HCT116 (cell line): ENCODE measurements at regions not wholly inside any gene's neighbourhood (a gene's known extent, or its start where the extent isn't known, plus 50 kb on each side); places are given as distances from the start of the nearest gene placed in this dataset.

ENCODE experiments used
- ATAC-seq: fragments of 200-7000 bp; cut with Tn5 transposase; 2 replicates; pipeline ENCODE4 v1.9.1; 2020; ENCODE audit warnings: mild to moderate bottlenecking, moderate library complexity
- BruUV-seq: library from RNA; stranded (reverse); fragments of 400-500 nt; replicated peaks from 2 replicates; lab custom pipeline; 2021; lab: Mats Ljungman, UMichigan
- CTCF ChIA-PET: fragments of 300-600 bp; sonication (Branson Sonifier 250); formaldehyde crosslinking; loops from one replicate; lab custom pipeline; 2021; ENCODE audit warnings: antibody characterized with exemption; lab: Charles Lee
- POLR2A ChIA-PET: fragments of 300-600, 350-600 bp; sonication (Branson Sonifier 250); formaldehyde crosslinking; loops from one replicate; lab custom pipeline; 2021; ENCODE audit warnings: antibody characterized with exemption; lab: Charles Lee
- RAD21 ChIA-PET, 2 experiments: fragments of 300-600 bp; sonication (Branson Sonifier 250); formaldehyde crosslinking; loops; one replicate each; lab custom pipeline; 2023; ENCODE audit warnings: low total read pairs in 2 of 2; ENCODE audit not compliant: uncharacterized antibody in 2 of 2, unreplicated experiment in 2 of 2, low non-redundant PET in 1 of 2; lab: Charles Lee
- DNase-seq: peaks from one replicate; pipeline ENCODE4 v3.0.0-alpha.2; 2010; ENCODE audit warnings: low read depth, low spot score
- H2AFZ ChIP-seq: fragments of 200-600 bp; shearing (Covaris generic), sonication (generic); 2 replicates; pipeline ENCODE4 v1.6.1; 2017; ENCODE audit warnings: low read depth, mixed run types, mixed read lengths, antibody characterized with exemption, low read length; ENCODE audit not compliant: poor library complexity, severe bottlenecking
- H3K27ac ChIP-seq: 2 replicates; pipeline ENCODE4 v1.5.1; 2012; ENCODE audit warnings: low read depth, low read length
- H3K27me3 ChIP-seq: fragments of 200-600 bp; sonication (generic); 2 replicates; pipeline ENCODE4 v1.6.1; 2016; ENCODE audit warnings: mixed run types, low read length, mixed read lengths; ENCODE audit not compliant: insufficient read depth
- H3K36me3 ChIP-seq, 2 experiments: fragments of 200-500 bp in 1 of 2; fragments of 200-600 bp in 1 of 2; sonication (Bioruptor generic) in 1 of 2; sonication (generic) in 1 of 2; 2 replicates each; pipeline versions ENCODE4 v1.5.1 to v1.6.1; 2014 to 2016; ENCODE audit warnings: low read length in 2 of 2, inconsistent platforms in 1 of 2, mixed read lengths in 1 of 2, mixed run types in 1 of 2; ENCODE audit not compliant: insufficient read depth in 2 of 2, control insufficient read depth in 1 of 2
- H3K4me1 ChIP-seq, 2 experiments: fragments of 200-600 bp in 1 of 2; sonication (generic) in 1 of 2; 2 replicates each; pipeline versions ENCODE4 v1.5.1 to v1.6.1; 2012 to 2017; ENCODE audit warnings: low read length in 2 of 2, inconsistent platforms in 1 of 2, mild to moderate bottlenecking in 1 of 2, mixed read lengths in 1 of 2, mixed run types in 1 of 2, moderate library complexity in 1 of 2; ENCODE audit not compliant: insufficient read depth in 2 of 2, control insufficient read depth in 1 of 2
- H3K4me2 ChIP-seq: fragments of 200-600 bp; sonication (generic); 2 replicates; pipeline ENCODE4 v1.6.1; 2017; ENCODE audit warnings: mixed run types, low read length, mixed read lengths
- H3K4me3 ChIP-seq, 2 experiments: fragments of 200-600 bp in 1 of 2; sonication (generic) in 1 of 2; replicated peaks in 1 of 2; 2 replicates each; pipeline ENCODE4 v1.5.1; 2011 to 2016; ENCODE audit warnings: low read length in 2 of 2, control low read depth in 1 of 2, low read depth in 1 of 2, mild to moderate bottlenecking in 1 of 2, mixed read lengths in 1 of 2, mixed run types in 1 of 2
- H3K79me2 ChIP-seq: fragments of 200-600 bp; sonication (generic); 2 replicates; pipeline ENCODE4 v1.6.1; 2017; ENCODE audit warnings: mild to moderate bottlenecking, mixed run types, low read length, moderate library complexity, mixed read lengths; ENCODE audit not compliant: insufficient read depth
- H3K9ac ChIP-seq: fragments of 200-600 bp; sonication (generic); 2 replicates; pipeline ENCODE4 v1.6.1; 2016; ENCODE audit warnings: low read length, mixed read lengths
- H3K9me2 ChIP-seq: fragments of 200-600 bp; sonication (generic), shearing (Covaris generic); 2 replicates; pipeline ENCODE4 v1.6.1; 2017; ENCODE audit warnings: mixed run types, mild to moderate bottlenecking, moderate library complexity; ENCODE audit not compliant: insufficient read depth
- H3K9me3 ChIP-seq, 2 experiments: fragments of 200-500 bp in 1 of 2; fragments of 200-600 bp in 1 of 2; sonication (Bioruptor generic) in 1 of 2; sonication (generic) in 1 of 2; 2 replicates each; pipeline ENCODE4 v1.6.1; 2014 to 2017; ENCODE audit warnings: low read length in 2 of 2, mixed read lengths in 2 of 2, inconsistent platforms in 1 of 2, low read depth in 1 of 2, mild to moderate bottlenecking in 1 of 2, mixed run types in 1 of 2, moderate library complexity in 1 of 2; ENCODE audit not compliant: control insufficient read depth in 1 of 2, insufficient read depth in 1 of 2
- H4K20me1 ChIP-seq: fragments of 200-600 bp; sonication (generic), shearing (Covaris generic); 2 replicates; pipeline ENCODE4 v1.6.1; 2017; ENCODE audit warnings: mixed run types, mild to moderate bottlenecking, moderate library complexity; ENCODE audit not compliant: insufficient read depth
- CBX3 ChIP-seq: IDR thresholded peaks from 2 replicates; pipeline ENCODE4 v1.6.1; 2012; ENCODE audit warnings: low read depth
- CEBPB ChIP-seq: IDR thresholded peaks from 2 replicates; pipeline ENCODE4 v1.6.1; 2012; ENCODE audit warnings: low read depth
- CTCF ChIP-seq, 3 experiments: fragments of 200-600 bp in 1 of 3; sonication (generic) in 1 of 3; IDR thresholded peaks in 2 of 3; conservative IDR thresholded peaks in 1 of 3; 2 replicates each; pipeline ENCODE4 v1.5.1; 2012 to 2017; ENCODE audit warnings: low read depth in 2 of 3, low read length in 2 of 3, antibody characterized with exemption in 1 of 3, borderline replicate concordance in 1 of 3, control low read depth in 1 of 3, mild to moderate bottlenecking in 1 of 3, mixed read lengths in 1 of 3, mixed run types in 1 of 3, moderate library complexity in 1 of 3; ENCODE audit not compliant: insufficient read depth in 1 of 3
- FOSL1 ChIP-seq: IDR thresholded peaks from 2 replicates; pipeline ENCODE4 v1.6.1; 2012; ENCODE audit warnings: low read depth
- MAX ChIP-seq: IDR thresholded peaks from 2 replicates; pipeline ENCODE4 v1.6.1; 2012
- POLR2A ChIP-seq: IDR thresholded peaks from 2 replicates; pipeline ENCODE4 v1.7.0; 2011; ENCODE audit warnings: borderline replicate concordance; ENCODE audit not compliant: insufficient read depth, insufficient read length; ENCODE audit errors: extremely low read depth
- RAD21 ChIP-seq: IDR thresholded peaks from 2 replicates; pipeline ENCODE4 v1.6.1; 2012; ENCODE audit warnings: low read depth, mild to moderate bottlenecking
- SIN3A ChIP-seq: IDR thresholded peaks from 2 replicates; pipeline ENCODE4 v1.6.1; 2012; ENCODE audit warnings: low read depth
- ZBTB33 ChIP-seq: IDR thresholded peaks from 2 replicates; pipeline ENCODE4 v1.6.1; 2011; ENCODE audit warnings: mild to moderate bottlenecking, low read length, moderate library complexity; ENCODE audit not compliant: insufficient replicate concordance; ENCODE audit errors: extremely low read depth
- ZFX ChIP-seq: fragments of 450-650 bp; IDR thresholded peaks from 2 replicates; pipeline ENCODE4 v1.6.1; 2017
- ZNF274 ChIP-seq: fragments of 200-500 bp; sonication (Bioruptor generic); IDR thresholded peaks from 2 replicates; pipeline ENCODE4 v1.6.1; 2014; ENCODE audit warnings: mild to moderate bottlenecking, low read depth, low read length, inconsistent platforms
- intact Hi-C: fragments of 100-400 bp; cut with micrococcal nuclease; formaldehyde crosslinking; loops from 2 replicates; pipeline ENCODE4 v1.10.0; 2022

GRCh38 chr6:104600639-104600931 is 259.1 kb downstream of the HACE1 start (continued):
- TF ChIP-seq MAX = no peak

- H3K4me1 ChIP-seq = no peaks in the 10 kb centered on the region
- H4K20me1 ChIP-seq = no peaks in the 10 kb centered on the region
- DNase-seq (no peak), ATAC-seq (no peak)
- H3K9ac ChIP-seq = no peak overlapping the region
- ChIA-PET RAD21 (no interaction called here), POLR2A (no interaction called here), CTCF (no interaction called here)
- H3K9me3 ChIP-seq = no peaks in the 10 kb centered on the region
- BruUV-seq = no TSS peak
- intact Hi-C loops = no loop called here
- no peak overlapping the region for H3K4me3 ChIP-seq
- H3K27me3 ChIP-seq = no peaks in the 10 kb centered on the region
- no peaks in the 10 kb centered on the region for H3K36me3 ChIP-seq
- H3K79me2 ChIP-seq = no peaks in the 10 kb centered on the region
- no peak overlapping the region for H3K4me2 ChIP-seq
- no peak overlapping the region for H2AFZ ChIP-seq
- no peaks in the 10 kb centered on the region for H3K9me2 ChIP-seq
- no peak overlapping the region for H3K27ac ChIP-seq
- TF ChIP-seq SIN3A (no peak), CEBPB (no peak), CBX3 (no peak), POLR2A (no peak), ZBTB33 (no peak), CTCF (IDR thresholded peaks at IDR 0.05 in 2 of 3, conservative IDR thresholded peaks at IDR 0.05 in 1 of 3; ENCODE audit: borderline replicate concordance in 1 of 3, insufficient read depth in 1 of 3, low read depth in 2 of 3, low read length in 2 of 3) (no peak), RAD21 (no peak), FOSL1 (no peak), ZNF274 (no peak), ZFX (no peak)
These were observed 259.7 kb downstream of the HACE1 start for GRCh38 chr6:104599821-104600638.
